GM23338 (cell line): ENCODE measurements at regions not wholly inside any gene's neighbourhood (a gene's known extent, or its start where the extent isn't known, plus 50 kb on each side); places are given as distances from the start of the nearest gene placed in this dataset.

Experiments
- ATAC-seq: fragments of 200-7000 bp; cut with Tn5 transposase; 3 replicates; pipeline ENCODE4 v1.9.1; 2020
- DNase-seq: peaks from one replicate; pipeline ENCODE4 v3.0.0-alpha.2; 2015; ENCODE audit warnings: low spot score
- H2AFZ ChIP-seq: fragments of 200-600 bp; sonication (generic); 2 replicates; pipeline ENCODE4 v1.8.0; 2016; ENCODE audit warnings: antibody characterized with exemption, mild to moderate bottlenecking, moderate library complexity
- H3F3A ChIP-seq: fragments of 200-600 bp; sonication (generic); replicated peaks from 2 replicates; pipeline ENCODE4 v1.8.0; 2017; ENCODE audit warnings: antibody characterized with exemption, mixed run types, low read depth
- H3K27ac ChIP-seq: fragments of 200-600 bp; sonication (generic); 2 replicates; pipeline ENCODE4 v1.6.1; 2016; ENCODE audit warnings: low read depth
- H3K27me3 ChIP-seq: fragments of 200-600 bp; sonication (generic); 2 replicates; pipeline ENCODE4 v1.8.0; 2016; ENCODE audit warnings: mild to moderate bottlenecking, mixed run types, moderate library complexity; ENCODE audit not compliant: insufficient read depth
- H3K36me3 ChIP-seq: fragments of 200-600 bp; sonication (generic); 2 replicates; pipeline ENCODE4 v1.8.0; 2016; ENCODE audit warnings: mild to moderate bottlenecking; ENCODE audit not compliant: insufficient read depth
- H3K4me1 ChIP-seq: fragments of 200-600 bp; sonication (generic); 2 replicates; pipeline ENCODE4 v1.8.0; 2016; ENCODE audit warnings: mild to moderate bottlenecking, moderate library complexity; ENCODE audit not compliant: insufficient read depth
- H3K4me2 ChIP-seq: fragments of 200-600 bp; sonication (generic); 2 replicates; pipeline ENCODE4 v1.7.1; 2017; ENCODE audit warnings: mixed run types
- H3K4me3 ChIP-seq: fragments of 200-600 bp; sonication (generic); 2 replicates; pipeline ENCODE4 v1.6.1; 2016; ENCODE audit warnings: mixed run types
- H3K79me2 ChIP-seq: fragments of 200-600 bp; sonication (generic); replicated peaks from 2 replicates; pipeline ENCODE4 v1.8.0; 2017; ENCODE audit warnings: mild to moderate bottlenecking; ENCODE audit not compliant: insufficient read depth
- H3K9me2 ChIP-seq: fragments of 200-600 bp; sonication (generic); 2 replicates; pipeline ENCODE4 v1.8.0; 2017; ENCODE audit not compliant: insufficient read depth
- H4K20me1 ChIP-seq: fragments of 200-600 bp; sonication (generic); replicated peaks from 2 replicates; pipeline ENCODE4 v1.8.0; 2017; ENCODE audit warnings: mild to moderate bottlenecking; ENCODE audit not compliant: insufficient read depth
- H3K27ac Mint-ChIP-seq: 2 replicates; pipeline ENCODE4 v1.8.0; 2020; ENCODE audit warnings: inconsistent platforms, mild to moderate bottlenecking, moderate library complexity, mixed read lengths
- H3K27me3 Mint-ChIP-seq: 3 replicates; pipeline ENCODE4 v1.8.0; 2022; ENCODE audit warnings: low read depth, mild to moderate bottlenecking, moderate library complexity, mixed read lengths, inconsistent platforms; ENCODE audit not compliant: insufficient read depth, poor library complexity
- H3K36me3 Mint-ChIP-seq: 3 replicates; pipeline ENCODE4 v1.8.0; 2021; ENCODE audit warnings: low read depth, mild to moderate bottlenecking, inconsistent platforms, moderate library complexity, mixed read lengths
- H3K4me1 Mint-ChIP-seq: 3 replicates; pipeline ENCODE4 v1.8.0; 2020; ENCODE audit warnings: mild to moderate bottlenecking, inconsistent platforms, mixed read lengths
- H3K4me3 Mint-ChIP-seq: 3 replicates; pipeline ENCODE4 v1.8.0; 2021; ENCODE audit warnings: moderate library complexity, mild to moderate bottlenecking, inconsistent platforms, mixed read lengths
- H3K9me3 Mint-ChIP-seq: 3 replicates; pipeline ENCODE4 v1.8.0; 2020; ENCODE audit warnings: moderate library complexity, mild to moderate bottlenecking, inconsistent platforms, mixed read lengths
- CREB1 ChIP-seq: fragments of 250-450 bp; sonication (Bioruptor Pico); IDR thresholded peaks from 2 replicates; pipeline ENCODE4 v1.5.0; 2020; ENCODE audit warnings: low read depth, mild to moderate bottlenecking, moderate library complexity
- CTCF ChIP-seq, 2 experiments: fragments of 200-600 bp in 1 of 2; sonication (generic) in 1 of 2; conservative IDR thresholded peaks; 2 replicates each; pipeline versions ENCODE4 v1.5.1 to v1.6.1; 2016 to 2017; ENCODE audit warnings: antibody characterized with exemption in 2 of 2, low read depth in 2 of 2, mild to moderate bottlenecking in 2 of 2, moderate library complexity in 1 of 2
- EZH2 ChIP-seq: fragments of 200-600 bp; sonication (generic); IDR thresholded peaks from one replicate; pipeline ENCODE4 v1.8.0; 2017; ENCODE audit warnings: antibody characterized with exemption, mild to moderate bottlenecking, low read depth; ENCODE audit not compliant: unreplicated experiment
- EZH2phosphoT487 ChIP-seq: fragments of 200-600 bp; sonication (generic); IDR thresholded peaks from one replicate; pipeline ENCODE4 v1.8.1; 2018; ENCODE audit warnings: antibody characterized with exemption; ENCODE audit not compliant: unreplicated experiment
- JUNB ChIP-seq: IDR thresholded peaks from one replicate; pipeline ENCODE4 v1.6.1; 2016; ENCODE audit warnings: antibody characterized with exemption; ENCODE audit not compliant: unreplicated experiment
- POLR2AphosphoS5 ChIP-seq: IDR thresholded peaks from 2 replicates; pipeline ENCODE4 v1.6.1; 2016; ENCODE audit warnings: antibody characterized with exemption, low read depth
- REST ChIP-seq: IDR thresholded peaks from one replicate; pipeline ENCODE4 v1.6.1; 2018; ENCODE audit warnings: antibody characterized with exemption; ENCODE audit not compliant: unreplicated experiment
- STAT1 ChIP-seq: IDR thresholded peaks from one replicate; pipeline ENCODE4 v1.6.1; 2016; ENCODE audit warnings: antibody characterized with exemption; ENCODE audit not compliant: unreplicated experiment
- ZNF114 ChIP-seq: fragments of 250-450 bp; sonication (Bioruptor Pico); IDR thresholded peaks from 2 replicates; pipeline ENCODE4 v1.5.0; 2020; ENCODE audit warnings: mild to moderate bottlenecking, moderate library complexity
- ZNF331 ChIP-seq: fragments of 250-450 bp; sonication (Bioruptor Pico); IDR thresholded peaks from 2 replicates; pipeline ENCODE4 v1.5.0; 2020; ENCODE audit warnings: low read depth, mild to moderate bottlenecking, moderate library complexity
- ZNF462 ChIP-seq: fragments of 250-450 bp; sonication (Bioruptor Pico); IDR thresholded peaks from 2 replicates; pipeline ENCODE4 v1.5.0; 2020; ENCODE audit warnings: mild to moderate bottlenecking, moderate library complexity
- TF ChIP-seq, protein P1 (sequence below): IDR thresholded peaks from 2 replicates; pipeline ENCODE4 v1.6.1; 2016; ENCODE audit warnings: antibody characterized with exemption

GRCh38 chr11:37973941-37974340 lies 1375.9 kb upstream of the RAG2 start:
- Histone ChIP-seq H4K20me1 (no peaks in the 10 kb centered on the region), H3K27ac (no peak overlapping the region), H3K27me3 (no peaks in the 10 kb centered on the region), H3K4me1 (no peaks in the 10 kb centered on the region; the same call in 1 of the 2 replicates), H3K36me3 (no peaks in the 10 kb centered on the region; the same call in 1 of the 2 replicates), H3K9me2 (no peaks in the 10 kb centered on the region), H3K79me2 (no peaks in the 10 kb centered on the region), H3K4me3 (no peak overlapping the region), H3F3A (no peaks in the 10 kb centered on the region), H3K4me2 (no peak overlapping the region), H2AFZ (no peak overlapping the region)
- no peaks in the 10 kb centered on the region for H3K27me3 Mint-ChIP-seq
- ATAC-seq (no peak), DNase-seq (no peak)
- H3K4me3 Mint-ChIP-seq: no peak overlapping the region
- peaks cover 3% of the 10 kb centered on the region; the same call in 2 of the 3 replicates for H3K9me3 Mint-ChIP-seq
- no peak overlapping the region for H3K27ac Mint-ChIP-seq
- peaks cover 16% of the 10 kb centered on the region; the same call in 2 of the 3 replicates for H3K4me1 Mint-ChIP-seq
- no peak for TF ChIP-seq ZNF331
- no peak for TF ChIP-seq CREB1 (CRISPR knock-in tag)
- no peak for TF ChIP-seq STAT1
- no peak for TF ChIP-seq REST
- TF ChIP-seq ZNF114 (CRISPR knock-in tag): no peak
- no peak for TF ChIP-seq JUNB
- no peak for TF ChIP-seq EZH2
- TF ChIP-seq, protein P1, sequence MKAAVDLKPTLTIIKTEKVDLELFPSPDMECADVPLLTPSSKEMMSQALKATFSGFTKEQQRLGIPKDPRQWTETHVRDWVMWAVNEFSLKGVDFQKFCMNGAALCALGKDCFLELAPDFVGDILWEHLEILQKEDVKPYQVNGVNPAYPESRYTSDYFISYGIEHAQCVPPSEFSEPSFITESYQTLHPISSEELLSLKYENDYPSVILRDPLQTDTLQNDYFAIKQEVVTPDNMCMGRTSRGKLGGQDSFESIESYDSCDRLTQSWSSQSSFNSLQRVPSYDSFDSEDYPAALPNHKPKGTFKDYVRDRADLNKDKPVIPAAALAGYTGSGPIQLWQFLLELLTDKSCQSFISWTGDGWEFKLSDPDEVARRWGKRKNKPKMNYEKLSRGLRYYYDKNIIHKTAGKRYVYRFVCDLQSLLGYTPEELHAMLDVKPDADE: no peak
- no peak for TF ChIP-seq CTCF (conservative IDR thresholded peaks at IDR 0.05; ENCODE audit: low read depth in 2 of 2)
- TF ChIP-seq POLR2AphosphoS5: no peak
- no peak for TF ChIP-seq EZH2phosphoT487
- no peak for TF ChIP-seq ZNF462 (CRISPR knock-in tag)
- peaks cover 9% of the 10 kb centered on the region; the same call in 2 of the 3 replicates for H3K36me3 Mint-ChIP-seq
